ENCODE measurements at regions not wholly inside any gene's neighbourhood (a gene's known extent, or its start where the extent isn't known, plus 50 kb on each side); places are given as distances from the start of the nearest gene placed in this dataset.
"Not testable (repeated sequence)": the region's sequence is repeated elsewhere in the genome, so short reads cannot be mapped to it uniquely, and the experiment has no call there.

DNA sequence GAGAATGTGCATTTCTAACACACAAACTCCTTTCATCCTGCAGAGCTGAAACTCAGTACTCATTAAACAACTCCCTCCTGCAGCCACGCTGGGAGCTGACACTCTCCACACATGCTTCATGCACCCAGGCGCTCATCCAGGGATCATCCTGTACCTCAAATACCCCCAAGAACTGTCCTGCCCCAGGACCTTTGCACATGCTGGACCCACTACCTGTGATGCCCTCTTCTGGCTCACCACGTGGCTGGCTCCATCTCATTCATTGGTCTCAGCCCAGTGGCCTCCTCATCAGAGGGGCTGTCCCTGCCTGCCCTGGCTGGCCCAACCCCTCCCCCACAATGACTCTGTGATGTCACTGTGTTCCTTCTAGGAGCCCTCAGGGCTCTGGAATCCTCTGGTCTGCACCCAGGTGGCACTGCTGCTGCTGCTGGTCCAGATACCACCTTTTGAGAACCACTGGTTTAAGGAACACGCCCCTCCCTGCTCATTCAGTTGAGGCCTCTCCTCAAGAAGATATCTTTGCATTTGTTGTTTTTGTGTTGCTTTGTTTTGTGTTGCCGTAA, 160.9 kb upstream of the FOXF1 start:
- no peak for DNase-seq (ENCODE audit: low spot score)

DNA sequence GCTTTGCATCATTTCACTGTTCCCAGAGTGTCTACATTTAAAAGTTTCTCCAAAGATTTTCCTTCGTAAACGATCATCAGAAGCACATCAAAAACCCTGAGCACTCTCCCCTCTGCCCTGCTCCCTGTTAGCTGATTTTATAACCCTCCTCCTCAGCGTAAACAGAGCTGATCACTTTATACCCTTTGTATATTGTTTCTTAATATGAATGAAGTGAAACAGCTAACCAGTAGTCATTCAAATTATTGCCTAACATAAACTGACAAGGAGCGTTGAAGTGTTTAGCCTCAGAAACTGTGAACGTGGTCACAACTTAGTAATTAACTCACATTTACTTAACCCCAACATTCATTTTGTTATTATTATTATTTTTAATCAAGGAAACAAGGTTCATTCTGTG, 160.0 kb upstream of the FOXF1 start:
- no peak for DNase-seq (ENCODE audit: low spot score)

DNA sequence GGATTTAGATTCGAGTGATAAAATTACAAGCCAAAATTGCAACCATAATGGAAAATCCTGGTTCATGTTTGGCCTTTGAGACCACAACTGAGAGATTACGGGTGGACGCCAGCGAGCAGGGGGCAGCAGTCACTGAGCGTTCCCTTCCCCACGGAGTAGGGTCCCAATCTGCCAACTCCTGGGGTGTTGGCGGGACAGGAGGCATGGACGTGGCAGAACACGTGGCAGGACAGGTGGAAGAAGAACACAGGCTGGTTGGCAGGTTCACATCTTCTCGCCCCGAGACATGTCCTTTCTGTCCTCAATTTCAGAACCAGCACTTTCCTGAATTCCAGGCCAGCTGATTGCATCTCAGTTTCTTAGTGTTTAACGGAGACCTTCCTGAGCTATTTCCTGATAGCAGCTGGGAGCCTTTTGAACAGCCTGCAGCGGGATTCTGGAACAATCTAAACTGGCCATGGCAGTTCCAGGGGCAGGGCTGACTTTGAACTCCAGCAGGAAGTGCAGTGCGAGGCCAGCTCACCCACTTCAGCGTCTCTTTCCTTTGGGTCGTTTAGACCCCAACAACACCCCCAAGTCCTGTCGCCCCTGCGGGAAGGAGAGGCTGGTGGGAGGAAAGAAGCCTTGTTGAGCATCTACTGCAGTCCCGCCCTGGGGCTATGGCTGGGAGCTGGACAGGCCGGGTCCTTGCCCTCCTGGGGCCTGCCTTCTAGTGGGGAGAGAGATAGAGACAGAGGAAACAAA, 159.1 kb upstream of the FOXF1 start:
- DNase-seq (ENCODE audit: low spot score) = no peak

GRCh38 chr16:86351785-86352139, 158.6 kb upstream of the FOXF1 start:
- DNase-seq (ENCODE audit: low spot score) = not testable (repeated sequence)

DNA sequence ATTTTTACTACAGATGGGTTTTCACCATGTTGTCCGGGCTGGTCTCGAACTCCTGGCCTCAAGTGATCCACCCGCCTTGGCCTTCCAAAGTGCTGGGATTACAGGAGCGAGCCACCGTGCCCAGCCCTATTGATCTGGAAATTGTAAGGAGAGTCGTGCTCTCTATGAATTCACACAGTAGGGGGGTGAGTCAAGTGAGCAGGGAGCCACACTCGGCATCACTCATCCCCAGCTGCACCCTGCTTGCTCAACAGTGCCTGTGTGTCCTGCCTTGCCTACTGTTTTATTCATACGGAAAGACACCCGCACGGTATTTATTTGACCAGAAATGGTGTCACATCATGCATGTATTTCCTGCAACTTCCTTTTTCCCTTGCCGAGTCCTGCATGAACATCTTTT, 157.2 kb upstream of the FOXF1 start:
- DNase-seq (ENCODE audit: low spot score) = no peak

- no peak for DNase-seq (ENCODE audit: low spot score)
Measured at GRCh38 chr16:86353948-86354347, 156.4 kb upstream of the FOXF1 start.

- no peak for DNase-seq (ENCODE audit: low spot score)
Measured at GRCh38 chr16:86354641-86355513, 155.4 kb upstream of the FOXF1 start.

DNA sequence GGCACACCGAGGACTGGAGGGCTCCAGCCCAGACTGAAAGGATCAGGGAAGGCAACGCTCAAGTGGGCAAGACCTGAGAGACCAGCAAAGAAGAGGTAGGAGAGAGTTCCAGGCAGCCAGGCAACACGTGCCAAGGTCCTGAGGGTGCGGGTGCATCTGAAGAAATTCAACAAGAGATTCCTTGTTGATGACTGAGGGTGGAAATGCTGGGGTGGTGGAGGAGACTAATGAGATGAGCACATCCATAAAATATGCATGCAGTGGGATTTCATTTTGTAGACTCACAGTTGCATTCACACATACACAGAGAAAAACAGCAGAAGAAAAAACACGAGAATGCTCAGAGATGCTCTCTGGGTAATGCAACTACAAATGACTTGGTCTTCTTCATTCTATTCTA, 154.8 kb upstream of the FOXF1 start:
- DNase-seq (ENCODE audit: low spot score) = no peak

DNA sequence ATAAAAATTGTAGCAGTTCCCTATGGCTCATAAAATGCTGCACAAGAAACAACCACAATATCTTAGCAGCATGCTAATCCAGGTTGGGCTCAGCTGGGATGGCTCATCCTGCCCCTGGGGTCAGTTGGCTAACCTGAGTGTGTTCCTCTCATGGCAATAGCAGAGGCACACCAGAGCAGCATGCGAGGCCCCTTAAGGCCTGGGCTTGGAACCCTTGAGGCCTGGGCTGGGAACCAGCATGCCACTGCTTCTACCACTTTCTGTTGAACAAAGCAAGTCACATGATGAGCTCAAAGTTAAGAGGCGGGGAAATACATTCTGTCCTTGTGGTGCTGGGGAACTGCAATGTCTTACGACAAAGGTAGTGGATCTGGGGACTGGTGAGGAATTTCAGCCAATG, 154.4 kb upstream of the FOXF1 start:
- no peak for DNase-seq (ENCODE audit: low spot score)

DNA sequence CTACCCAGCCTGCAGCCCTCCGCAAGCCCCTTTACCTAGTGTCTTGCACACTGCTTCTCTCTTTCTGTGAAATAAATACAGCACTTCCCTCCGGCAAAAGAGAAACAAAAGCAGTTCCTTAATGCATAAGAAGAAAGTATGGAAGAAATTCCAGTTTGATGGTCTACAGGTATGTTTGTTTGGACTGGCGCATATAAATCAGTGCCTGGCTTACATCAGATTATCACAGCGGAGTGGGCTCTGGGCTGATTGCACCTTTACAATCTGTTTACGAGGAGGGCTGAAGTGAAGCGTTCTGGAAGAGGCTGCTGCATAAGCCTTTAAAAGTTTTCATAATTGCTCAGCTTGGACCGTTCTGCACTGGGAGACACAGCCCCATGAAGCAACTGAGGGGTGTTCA, 153.5 kb upstream of the FOXF1 start:
- no peak for DNase-seq (ENCODE audit: low spot score)

GRCh38 chr16:86357303-86357702, 153.0 kb upstream of the FOXF1 start:
- no peak for DNase-seq (ENCODE audit: low spot score)

- DNase-seq (ENCODE audit: low spot score) = no peak
Measured at GRCh38 chr16:86357950-86358349, 152.4 kb upstream of the FOXF1 start.

- no peak for DNase-seq (ENCODE audit: low spot score)
Measured at GRCh38 chr16:86359571-86359970, 150.8 kb upstream of the FOXF1 start.

DNA sequence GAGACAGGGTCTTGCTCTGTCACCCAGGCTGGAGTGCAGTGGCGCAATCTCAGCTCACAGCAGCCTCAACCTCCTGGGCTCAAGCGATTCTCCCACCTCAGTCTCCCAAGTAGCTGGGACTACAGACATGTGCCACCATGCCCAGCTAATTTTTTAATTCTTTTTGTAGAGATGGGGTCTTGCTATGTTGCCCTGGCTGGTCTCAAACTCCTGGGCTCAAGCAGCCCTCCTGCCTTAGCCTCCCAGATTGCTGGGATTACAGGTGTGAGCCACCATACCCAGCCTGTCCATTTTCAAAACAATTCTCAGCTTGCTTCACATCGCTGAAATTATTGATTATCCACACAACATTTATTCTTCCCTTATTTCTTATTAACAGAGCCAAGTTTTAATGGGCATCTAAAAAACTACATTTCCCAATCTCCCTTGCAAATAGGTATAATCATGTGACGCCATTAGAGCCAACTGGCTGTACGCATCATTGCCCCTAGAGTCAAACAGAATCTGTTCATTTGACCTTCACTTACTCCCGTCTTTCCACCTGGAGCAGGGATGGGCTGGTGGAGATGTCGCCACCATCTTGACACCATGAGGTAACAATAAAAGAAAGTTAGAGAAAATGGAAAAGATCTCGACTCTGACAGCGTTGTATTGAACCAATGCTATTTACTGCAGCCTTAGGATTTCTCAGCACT, 148.0 kb upstream of the FOXF1 start:
- no peak for DNase-seq (ENCODE audit: low spot score)

GRCh38 chr16:86363057-86363490, 147.3 kb upstream of the FOXF1 start:
- DNase-seq (ENCODE audit: low spot score) = no peak

GRCh38 chr16:86363836-86364618, 146.3 kb upstream of the FOXF1 start:
- no peak for DNase-seq (ENCODE audit: low spot score)

DNA sequence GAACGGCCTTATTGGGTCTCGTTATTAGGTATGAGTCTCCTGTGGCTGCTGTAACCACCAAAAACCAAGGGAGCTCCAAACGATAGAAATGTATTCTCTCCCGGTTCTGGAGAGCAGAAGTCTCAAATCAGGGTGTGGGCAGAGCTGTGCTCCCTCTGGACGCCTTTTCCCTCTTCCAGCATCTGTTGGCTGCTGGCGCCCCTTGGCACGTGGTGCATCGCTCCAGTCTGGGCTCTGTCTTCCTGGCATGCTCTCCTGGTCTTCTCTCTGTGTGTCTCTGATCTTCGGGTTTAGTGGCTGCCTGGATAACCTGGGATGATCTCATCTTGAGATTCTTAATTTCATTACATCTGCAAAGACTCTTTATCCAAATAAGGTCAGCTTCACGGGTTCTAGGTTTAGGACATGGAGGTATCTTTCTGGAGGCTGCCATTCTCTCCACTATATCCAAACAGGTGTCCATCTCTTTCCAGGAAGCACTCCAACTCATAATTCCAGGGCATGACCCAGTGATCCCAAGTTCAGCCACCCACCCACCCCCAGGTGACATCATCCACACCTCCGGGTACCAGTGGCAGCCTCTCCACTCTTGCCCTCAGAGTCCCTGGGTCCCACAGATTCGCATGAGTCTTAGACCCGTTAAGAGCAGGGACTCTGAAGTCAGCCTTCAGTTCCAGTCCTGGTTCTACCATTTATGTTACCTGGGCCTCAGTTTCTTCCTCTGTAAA, 145.5 kb upstream of the FOXF1 start:
- DNase-seq (ENCODE audit: low spot score) = no peak

DNA sequence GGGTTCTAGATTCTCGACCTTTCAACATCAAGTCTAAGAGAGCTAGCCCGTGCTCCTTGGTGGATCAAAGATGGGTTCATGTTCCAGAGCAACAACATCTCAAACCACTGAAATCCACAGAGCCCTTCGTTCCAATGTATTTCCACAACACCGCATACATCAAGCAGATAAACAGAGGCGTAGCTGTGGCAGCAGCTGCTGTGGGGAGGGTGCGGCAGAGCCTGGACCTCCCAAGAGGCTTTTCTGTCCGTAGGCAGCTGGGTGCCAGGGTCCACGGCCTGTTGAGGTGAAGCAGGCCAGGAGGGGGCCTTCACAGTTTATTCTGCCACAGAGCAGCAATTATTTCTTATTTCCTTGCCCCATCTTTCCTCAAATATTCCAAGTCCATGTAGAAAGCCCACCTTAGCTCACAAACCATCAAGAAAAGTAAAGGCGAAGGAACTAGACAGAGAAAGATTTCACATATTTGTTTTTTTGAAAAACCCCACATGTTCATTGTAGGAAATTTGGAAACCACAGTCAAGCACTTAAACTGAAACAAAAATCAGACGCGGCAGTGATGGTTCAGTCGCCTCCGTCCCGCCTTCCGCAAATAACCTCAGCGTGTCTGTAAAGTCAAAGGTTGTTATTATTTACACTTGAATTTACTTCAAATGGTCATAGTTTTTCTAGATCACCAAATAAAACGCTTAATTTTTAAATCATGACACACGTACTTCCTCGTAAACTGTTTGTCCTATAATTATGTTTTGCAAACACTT, 144.6 kb upstream of the FOXF1 start:
- DNase-seq (ENCODE audit: low spot score) = no peak

GRCh38 chr16:86366481-86366880, 143.8 kb upstream of the FOXF1 start:
- no peak for DNase-seq (ENCODE audit: low spot score)

Data from pons (tissue), 1 donor.